Peyer's patch (tissue), 4 donors: ENCODE measurements at regions not wholly inside any gene's neighbourhood (a gene's known extent, or its start where the extent isn't known, plus 50 kb on each side); places are given as distances from the start of the nearest gene placed in this dataset.

Experiments used
- CTCF ChIP-seq, 6 experiments: fragments of 450-650 bp in 4 of 6; fragments of 200-600 bp in 2 of 6; sonication (generic) in 1 of 6; IDR thresholded peaks; one replicate each; pipeline ENCODE4 v1.5.1; 2017 to 2019; ENCODE audit warnings: antibody characterized with exemption in 6 of 6, mild to moderate bottlenecking in 3 of 6, moderate library complexity in 1 of 6
- POLR2A ChIP-seq, 2 donors: fragments of 450-650 bp; IDR thresholded peaks; one replicate each; pipeline ENCODE4 v1.5.1; 2017; ENCODE audit warnings: antibody characterized with exemption in 2 of 2, mild to moderate bottlenecking in 2 of 2, moderate library complexity in 2 of 2

DNA sequence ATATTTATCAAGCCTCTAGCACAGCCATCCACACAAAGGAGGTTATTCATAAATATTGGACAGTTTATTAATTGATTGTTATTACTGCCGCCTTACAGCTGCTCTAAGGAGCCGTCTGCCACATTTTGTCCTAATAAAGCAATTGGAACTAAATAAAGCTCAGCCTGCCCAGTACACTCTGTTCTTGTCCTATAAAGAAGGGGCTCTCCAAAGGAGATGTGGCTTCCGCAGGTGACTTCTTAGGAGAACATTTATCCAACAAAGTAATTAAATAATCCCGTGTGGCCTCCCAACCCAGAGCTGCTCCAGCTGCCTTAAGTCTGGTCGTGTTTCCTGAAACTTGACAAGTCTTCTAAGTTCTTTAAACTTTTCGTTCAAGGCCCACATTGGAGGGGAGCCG lies 497.7 kb downstream of the NPHP4 start:
- TF ChIP-seq CTCF (IDR thresholded peaks at IDR 0.05) (no peak), POLR2A (IDR thresholded peaks at IDR 0.05) (no peak)
